NCI-H1694 (cell line): ENCODE measurements at regions not wholly inside any gene's neighbourhood (a gene's known extent, or its start where the extent isn't known, plus 50 kb on each side); places are given as distances from the start of the nearest gene placed in this dataset.
A peak's percentile ranks its signal among the peaks of the same experiment; 100 is the strongest.
"Not testable (repeated sequence)": the region's sequence is repeated elsewhere in the genome, so short reads cannot be mapped to it uniquely, and the experiment has no call there.

Source experiments
- DNase-seq: peaks from one replicate; lab custom pipeline; 2025; lab: John Stamatoyannopoulos, UW

DNA sequence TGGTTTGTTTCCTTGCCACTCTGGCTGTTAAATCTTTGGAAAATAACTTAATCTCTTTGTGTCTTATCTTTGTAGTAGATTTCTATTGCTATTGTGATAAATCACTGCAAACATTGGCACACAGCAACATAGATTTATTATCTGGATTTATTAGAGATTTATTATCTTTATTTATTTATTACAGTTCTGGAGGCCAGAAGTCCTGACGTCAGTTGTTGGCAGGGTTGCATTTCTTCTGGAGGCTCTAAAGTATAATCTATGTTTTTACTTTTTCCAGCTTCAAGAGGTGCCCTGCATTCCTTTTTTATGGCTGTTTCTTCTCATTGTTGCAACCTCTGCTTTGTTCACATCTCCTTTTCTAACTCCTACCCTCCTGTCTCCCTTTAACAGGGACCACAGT lies 542.8 kb downstream of the GRXCR1 start:
- no peak for DNase-seq

DNA sequence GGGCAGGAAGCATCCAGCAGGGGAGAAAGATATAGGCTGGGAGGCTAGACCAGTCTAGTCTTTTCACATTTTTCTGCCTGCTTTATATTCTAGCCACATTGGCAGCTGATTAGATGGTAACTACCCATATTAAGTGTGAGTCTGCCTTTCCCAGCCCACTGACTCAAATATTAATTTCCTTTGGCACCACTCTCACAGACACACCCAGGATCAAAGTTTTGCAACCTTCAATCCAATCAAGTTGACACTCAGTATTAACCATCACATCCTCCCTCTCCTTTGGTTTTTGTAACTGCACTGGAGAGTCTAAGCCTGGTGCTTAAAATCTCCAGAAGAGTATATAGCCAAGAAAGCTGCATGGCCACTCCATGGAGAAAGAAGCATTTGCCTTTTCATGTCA lies 560.4 kb downstream of the GRXCR1 start:
- DNase-seq = no peak

DNA sequence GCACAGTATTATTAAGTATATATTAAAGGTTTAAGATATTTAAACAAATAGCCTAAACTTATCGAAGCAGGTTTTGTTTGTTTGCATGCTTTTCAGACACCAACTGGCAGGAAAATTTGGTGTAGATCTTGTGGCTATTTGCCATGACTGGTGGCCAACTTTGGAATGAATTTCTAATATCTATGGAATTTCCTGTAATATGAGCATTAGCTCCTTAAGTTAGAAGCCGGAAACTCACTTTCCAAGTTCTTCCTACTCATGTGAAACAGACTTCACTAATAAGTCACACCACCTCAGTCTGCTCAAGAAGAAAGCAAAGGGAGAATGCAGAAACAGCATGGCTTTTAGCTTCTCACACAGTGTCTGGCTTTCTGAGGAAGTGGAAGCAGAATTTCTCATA lies 563.9 kb downstream of the GRXCR1 start:
- DNase-seq = no peak

DNA sequence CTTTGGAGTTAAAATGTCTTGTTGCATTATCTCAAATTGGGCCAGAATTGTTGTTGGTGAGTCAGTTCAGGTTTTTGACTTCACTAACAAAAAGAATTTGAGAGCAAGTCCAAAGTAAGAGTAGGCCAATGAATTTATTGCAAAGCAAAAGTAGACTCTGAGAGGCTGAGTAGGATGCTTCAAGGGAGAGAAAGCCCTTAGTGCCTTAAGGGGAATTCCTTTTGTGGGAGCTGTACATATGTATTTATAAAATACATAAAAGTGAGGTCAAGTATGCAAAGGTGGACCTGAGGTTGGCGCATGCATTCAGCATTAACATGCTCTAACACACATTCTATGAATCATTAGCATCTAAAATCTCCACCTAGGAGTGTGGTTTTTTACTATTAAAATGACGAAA lies 565.4 kb downstream of the GRXCR1 start:
- DNase-seq = no peak

DNA sequence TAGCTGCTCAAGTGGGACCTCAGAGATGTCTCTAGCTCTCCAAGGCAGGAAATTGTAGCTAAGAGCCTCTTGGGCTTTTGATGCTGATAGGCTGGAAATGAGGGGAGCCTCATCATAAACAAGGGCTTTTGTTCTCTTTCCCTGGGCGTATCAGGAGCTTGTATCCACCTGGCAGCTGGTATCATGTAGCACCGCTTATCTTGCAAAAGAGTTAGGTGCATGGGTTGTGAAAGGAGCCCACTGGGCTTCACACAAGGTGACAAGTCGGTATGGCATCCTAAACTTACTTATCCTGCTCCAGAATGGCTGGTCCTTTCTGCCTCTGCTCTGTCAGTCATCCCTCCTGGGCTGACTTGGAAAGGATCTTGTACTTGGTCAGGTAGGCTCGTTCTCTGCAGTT lies 565.8 kb downstream of the GRXCR1 start:
- DNase-seq = no peak

DNA sequence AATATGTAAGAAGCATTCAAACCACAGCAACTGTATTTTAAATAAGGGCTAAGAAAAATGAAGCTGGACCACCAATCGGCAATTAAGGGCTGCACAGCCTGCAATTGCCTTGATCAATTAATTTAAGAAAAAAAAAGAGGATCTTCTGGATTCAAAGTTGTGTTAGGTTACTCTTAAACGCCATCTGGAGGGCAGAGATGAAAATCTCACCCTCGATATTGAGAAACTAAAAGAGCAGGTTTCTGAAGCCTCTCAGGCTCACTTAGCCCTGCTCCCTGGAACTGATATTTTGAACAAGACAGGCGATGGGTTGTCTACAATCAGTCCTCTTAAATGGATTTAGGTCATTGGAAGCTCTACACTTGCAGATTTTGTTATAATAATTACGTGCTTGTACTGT lies 579.4 kb downstream of the GRXCR1 start:
- peak; percentile 0 for DNase-seq

DNA sequence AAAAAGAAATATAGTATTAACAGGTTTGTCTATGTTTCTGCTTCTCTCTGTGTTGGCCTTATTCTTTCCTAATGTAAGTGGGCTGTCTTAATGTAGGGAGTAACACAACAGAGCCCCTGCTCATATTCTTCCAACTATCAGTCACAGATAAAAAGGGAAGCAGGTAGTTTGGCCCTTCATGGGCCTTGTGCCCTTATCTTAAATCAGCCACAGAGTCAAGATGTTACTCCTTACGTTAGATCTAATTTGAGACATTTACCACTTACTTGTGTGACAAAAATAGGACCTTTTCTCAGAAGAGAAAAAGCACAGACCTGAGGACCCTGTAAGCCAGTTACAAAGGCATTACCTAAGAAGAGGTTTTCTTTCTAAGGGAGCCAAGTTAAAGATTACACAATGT lies 589.0 kb downstream of the GRXCR1 start:
- DNase-seq = no peak

DNA sequence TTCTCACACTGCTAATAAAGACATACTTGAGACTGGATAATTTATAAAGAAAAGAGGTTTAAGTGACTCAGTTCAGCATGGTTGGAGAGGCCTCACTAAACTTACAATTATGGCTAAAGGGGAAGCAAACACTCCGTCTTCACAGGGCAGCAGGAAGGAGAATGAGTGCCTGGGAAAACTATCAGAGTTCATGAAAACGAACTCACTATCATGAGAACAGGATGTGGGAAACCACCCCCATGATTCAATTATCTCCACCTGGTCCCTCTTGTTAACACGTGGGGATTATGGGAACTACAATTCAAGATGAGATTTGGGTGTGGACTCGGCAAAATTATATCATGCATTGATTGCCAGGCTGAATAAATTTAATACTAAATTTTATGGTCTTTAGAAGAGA lies 592.7 kb downstream of the GRXCR1 start:
- no peak for DNase-seq

DNA sequence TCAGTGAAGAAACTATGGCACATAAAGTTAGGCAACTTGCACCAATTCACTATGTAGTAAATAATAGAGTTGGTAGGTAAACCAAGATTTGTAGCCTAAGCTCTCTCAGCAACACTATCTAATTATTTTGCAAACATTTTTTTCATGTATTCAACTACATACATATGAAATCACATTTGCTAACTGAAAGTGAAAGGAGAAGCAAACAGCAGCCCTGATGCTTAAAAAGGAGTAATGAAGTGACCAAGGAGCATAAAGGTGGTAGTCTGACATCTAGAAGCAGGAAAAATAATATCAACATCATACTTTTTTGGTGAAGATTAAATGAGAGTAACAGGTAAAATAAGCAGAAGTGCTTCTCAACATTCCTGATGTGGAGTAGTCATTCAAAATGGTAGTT lies 603.7 kb downstream of the GRXCR1 start:
- DNase-seq = no peak

DNA sequence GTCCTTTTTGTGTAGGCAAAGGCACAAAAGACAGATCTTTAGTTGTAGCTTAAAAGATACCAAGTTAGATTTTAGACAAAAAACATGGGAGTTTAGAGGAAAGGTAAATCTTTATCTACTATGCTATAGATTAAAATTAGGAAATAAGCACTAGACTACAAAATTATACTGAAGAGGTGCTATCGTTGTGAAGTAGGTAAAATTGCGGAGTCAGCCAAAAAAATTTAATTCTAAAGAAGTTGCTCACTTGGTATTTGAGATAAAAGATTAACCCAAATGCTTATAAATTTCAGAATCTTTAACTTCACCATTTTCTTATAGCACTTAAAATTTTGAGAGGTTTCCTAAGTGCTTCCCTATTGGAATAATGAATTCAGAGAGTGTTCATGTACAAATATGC lies 604.1 kb downstream of the GRXCR1 start:
- no peak for DNase-seq

DNA sequence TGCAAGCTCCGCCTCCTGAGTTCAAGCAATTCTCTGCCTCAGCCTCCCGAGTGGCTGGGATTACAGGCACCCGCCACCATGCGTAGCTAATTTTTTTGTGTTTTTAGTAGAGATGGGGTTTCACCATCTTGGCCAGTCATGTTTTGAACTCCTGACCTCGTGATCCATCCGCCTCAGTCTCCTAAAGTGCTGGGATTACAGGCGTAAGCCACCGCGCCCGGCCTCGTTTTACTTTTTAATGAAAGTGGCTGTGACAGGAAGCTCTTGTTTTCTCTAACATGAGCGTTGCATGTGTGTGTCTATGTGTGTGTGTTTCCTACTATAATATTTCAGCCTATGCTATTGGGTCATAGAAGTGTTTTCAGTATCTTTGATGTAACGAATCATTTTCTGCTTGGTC lies 613.3 kb downstream of the GRXCR1 start:
- DNase-seq = not testable (repeated sequence)

DNA sequence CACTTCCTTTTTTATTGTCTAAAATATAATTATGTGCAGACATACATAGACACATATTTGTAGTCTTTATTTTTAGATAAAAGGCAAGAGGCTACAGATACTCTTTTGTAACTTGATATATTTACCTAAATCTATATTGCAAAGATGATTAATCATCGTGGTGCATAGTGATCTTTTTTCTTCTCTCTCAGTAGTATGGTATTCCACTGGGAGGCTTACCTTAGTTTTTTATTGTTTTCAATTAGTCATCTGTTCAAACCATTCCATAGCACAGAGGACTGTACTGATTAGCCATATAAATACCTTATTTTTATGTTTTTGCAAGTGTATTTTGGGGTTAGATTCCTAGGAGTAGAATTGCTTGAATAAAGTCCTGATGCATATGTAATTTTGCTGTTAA lies 619.7 kb downstream of the GRXCR1 start:
- DNase-seq = no peak

DNA sequence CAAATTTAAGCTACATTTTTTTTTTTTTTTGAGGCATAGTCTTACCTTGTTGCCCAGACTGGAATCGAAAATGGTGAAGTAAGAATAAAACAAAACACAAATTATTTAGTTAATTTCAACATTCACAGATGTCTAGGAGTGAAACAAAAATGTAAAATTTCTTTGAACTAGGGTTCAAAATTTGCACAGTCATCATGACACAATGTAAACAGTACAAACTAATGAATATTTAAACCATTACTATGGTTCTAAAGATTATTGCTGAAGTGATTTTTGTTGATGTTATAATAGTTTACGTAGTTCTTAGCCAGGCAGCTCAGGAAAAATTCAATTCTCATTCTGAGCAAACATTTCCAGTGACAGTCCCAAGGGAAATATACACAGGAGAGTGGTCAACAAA lies 633.1 kb downstream of the GRXCR1 start:
- DNase-seq = no peak

DNA sequence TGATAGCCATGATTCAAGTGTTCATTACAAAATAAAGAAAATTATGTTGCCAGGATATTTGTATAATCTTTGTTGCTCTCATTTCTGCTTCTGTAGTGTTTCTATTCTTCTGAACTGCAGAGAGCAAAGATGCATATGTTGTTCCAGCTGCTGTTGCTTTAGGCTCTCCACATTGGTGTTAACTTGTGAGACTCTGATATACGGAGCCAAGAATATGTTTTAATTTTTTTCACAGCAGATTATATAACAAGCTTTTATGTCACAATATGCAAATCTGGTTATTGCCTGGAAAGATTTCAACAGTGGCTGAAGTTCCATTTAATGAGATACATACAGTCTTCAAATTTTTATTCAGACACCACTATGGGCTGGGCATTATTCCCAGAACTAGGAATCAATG lies 655.0 kb downstream of the GRXCR1 start:
- no peak for DNase-seq

DNA sequence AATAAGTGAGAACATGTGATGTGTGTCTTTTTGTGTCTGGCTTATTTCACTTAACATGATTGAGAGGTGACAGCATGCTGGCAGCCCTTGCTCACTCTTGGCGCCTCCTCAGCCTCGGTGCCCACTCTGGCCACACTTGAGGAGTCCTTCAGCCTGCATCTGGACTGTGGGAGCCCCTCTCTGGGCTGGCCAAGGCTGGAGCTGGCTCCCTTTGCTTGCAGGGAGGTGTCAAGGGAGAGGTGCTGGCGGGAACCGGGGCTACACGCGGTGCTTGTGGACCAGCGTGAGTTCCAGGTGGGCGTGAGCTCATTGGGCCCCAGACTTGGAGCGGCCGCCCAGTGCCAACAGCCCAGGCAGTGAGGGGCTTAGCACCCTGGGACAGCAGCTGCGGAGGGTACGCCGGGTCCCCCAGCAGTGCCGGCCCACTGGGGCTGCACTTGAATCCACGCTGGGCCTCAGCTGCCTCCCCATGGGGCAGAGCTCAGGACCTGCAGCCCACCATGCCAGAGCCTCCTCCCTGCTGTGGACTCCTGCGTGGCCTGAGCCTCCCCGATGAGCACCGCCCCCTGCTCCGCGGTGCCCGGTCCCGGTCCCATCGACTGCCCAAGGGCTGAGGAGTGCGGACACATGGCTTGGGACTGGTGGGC lies 658.6 kb downstream of the GRXCR1 start:
- no peak for DNase-seq

DNA sequence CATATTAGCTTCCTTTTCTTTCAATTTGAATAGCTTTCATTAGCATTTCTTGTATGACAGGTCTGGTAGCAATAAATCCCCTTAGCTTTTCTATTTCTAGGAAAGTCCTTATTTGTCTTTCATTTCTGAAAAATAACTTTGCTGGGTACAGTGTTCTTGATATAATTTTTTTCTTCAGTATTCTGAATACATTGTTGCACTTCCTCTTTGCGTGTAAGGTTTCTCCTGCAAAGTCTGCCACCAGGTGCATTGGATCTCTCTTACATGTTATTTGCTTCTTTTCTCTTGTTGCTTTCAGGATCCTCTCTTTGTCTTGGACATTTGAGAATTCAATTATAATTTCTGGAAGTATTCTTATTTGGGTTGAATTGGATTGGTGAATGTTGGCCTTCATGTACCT lies 663.7 kb downstream of the GRXCR1 start:
- no peak for DNase-seq

DNA sequence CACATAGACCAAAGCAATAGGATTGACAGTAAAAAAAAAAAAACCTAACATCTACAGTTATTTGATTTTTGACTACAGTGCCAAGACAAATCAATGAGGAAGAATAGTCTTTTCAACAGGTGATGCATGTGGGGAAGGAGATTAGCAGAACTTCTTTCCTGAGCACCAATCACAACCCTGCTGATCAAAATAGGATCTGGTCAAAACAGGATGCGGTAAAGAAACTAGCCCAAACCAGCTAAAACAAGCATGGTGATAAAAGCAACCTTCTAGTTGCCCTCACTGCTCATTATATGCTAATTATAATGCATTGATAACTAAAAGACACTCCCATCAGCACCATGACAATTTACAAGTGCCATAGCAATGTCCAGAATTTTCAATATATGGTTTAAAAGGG lies 667.5 kb downstream of the GRXCR1 start:
- DNase-seq = no peak

DNA sequence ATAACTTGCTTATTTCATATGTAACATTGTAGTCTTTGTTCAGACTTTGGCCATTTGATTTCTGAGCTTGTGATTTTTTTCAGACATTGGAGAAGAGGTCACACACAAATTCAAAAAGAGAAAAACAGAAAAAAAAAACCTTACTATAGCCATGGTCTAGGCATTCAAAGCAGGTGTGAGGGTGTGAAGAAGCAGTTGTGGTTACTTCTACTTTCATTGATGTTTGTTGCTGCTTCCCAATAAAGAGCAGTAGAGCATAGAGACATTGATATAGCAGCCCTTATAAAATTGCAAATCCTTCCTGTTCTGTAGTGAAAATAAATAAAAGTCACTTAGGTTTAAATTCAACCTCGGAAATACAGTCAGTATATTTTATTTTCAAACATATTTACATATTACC lies 671.6 kb downstream of the GRXCR1 start:
- no peak for DNase-seq

DNA sequence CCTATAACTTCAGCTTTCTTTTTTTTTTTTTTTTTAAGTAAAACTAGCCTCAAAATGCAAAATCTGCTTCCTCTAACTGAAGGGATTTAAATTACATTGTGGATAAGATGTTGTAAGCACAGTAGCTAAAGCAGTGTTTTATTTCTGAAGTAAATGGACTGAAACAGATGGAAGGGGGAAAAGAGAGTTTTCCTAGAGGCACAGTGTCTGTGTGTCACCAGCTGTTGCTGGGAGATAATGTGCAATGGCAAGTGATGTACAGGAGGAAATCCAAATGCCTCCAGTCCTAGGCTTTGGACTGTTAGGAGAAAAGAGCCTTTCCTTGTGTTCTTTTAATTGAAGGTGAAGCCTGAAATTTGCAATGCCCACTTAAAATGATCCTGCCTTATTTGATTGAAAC lies 672.1 kb downstream of the GRXCR1 start:
- DNase-seq = peak; percentile 65

DNA sequence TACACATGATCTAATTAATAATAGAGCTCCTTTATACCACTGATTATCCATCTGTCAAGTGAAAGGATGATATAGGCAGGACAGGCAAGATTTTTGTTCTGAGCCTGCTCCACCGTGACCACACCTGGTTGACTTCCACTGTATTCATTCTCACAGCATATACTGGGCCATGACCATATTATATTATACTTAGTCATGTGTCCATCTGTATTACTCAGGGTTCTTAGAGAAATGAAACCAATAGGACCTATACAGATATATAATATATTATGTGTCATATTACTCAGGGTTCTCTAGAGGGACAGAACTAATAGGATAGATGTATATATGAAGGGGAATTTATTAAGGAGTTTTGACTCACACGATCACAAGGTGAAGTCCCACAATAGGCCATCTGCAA lies 675.1 kb downstream of the GRXCR1 start:
- DNase-seq = no peak

DNA sequence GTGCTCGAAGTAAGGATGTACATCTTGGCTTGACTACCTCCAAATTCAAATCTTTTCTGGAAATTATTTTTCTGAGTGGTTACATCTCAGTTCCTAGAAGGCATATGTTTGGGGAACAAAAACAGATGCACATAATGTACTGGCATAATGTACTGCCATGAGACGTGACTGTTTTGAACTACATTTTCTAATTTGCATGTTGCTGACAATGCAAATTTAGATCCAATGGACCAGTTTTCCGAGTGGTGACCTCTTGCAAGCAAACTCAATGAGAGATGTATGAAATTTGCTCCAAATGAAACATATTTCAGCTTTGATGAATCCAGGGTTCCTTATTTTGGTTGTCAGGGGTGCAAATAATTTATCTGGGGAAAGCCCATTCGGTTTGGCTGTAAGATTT lies 694.3 kb downstream of the GRXCR1 start:
- no peak for DNase-seq

DNA sequence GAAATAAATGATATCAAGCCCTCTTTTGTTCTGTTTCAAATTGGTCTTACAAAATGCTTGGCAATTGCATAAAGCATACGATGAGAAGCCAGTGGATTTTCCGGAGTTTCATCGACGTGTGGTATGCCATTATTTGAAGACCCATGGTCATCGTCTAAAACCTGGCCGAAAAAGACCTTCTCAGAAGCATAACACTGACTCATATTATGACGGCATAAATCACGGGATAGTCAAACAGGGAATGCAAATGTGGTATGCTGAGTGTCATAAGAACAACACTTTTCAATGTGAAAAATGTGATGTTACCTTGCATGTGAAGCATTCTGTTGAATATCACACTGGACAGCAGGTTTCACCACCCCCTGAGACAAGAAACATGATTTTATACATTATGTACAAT lies 695.2 kb downstream of the GRXCR1 start:
- DNase-seq = no peak

DNA sequence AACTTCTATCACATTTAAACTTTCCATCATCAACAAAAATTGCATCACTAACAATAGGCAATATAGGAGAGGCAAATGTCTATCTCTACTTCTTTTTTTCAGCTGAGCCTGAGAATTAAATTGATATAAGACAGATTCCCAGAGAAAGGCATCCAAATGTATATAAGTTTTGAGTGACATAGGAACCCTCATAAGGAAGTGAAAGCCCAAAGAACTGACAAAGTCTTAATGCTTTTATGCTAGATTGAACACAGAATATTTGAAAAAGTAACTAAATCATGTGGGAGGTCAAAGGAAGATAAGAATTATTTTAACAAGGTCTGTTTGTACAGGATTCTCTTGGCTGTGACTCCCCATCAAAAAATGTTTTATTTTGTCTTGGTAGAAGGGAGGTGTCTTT lies 714.9 kb downstream of the GRXCR1 start:
- no peak for DNase-seq

DNA sequence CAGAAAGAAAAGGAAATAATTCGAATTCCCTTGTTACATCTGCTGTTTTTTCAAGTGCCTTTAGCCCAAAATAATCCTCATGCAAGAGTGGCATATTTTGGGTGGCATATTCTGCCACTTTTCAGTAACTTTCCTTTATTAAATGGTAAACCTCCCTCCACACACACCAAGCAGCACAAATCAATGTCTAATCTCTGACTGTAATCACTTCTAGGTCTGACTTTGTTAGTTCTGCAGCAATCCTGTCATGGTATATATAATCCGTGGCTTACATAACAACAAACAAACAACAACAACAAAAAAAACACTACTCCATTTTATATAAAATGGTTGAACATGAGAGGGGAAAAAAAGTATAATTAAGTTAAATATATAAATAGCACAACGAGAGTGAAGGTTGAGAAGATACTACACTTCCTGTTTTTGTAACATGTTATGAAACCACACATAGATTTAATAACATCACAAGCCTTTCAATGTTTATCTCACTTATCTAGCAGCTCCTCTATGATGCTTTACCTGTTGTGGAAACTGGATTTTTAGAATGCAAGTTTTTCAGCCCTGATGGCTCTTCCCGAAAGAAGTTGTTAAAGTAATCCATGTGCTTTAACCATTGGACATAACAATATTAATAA lies 715.4 kb downstream of the GRXCR1 start:
- no peak for DNase-seq
